Mesenchymal stem cell (in vitro differentiated cells and primary cell): ENCODE measurements at regions not wholly inside any gene's neighbourhood (a gene's known extent, or its start where the extent isn't known, plus 50 kb on each side); places are given as distances from the start of the nearest gene placed in this dataset.

ENCODE experiments used
- DNase-seq: peaks from one replicate; pipeline ENCODE4 v3.0.0-alpha.2; 2013
- H2AFZ ChIP-seq: one replicate; pipeline ENCODE4 v1.6.1; 2013; ENCODE audit warnings: low read depth, mild to moderate bottlenecking, control low read depth, inconsistent platforms, low read length, moderate library complexity
- H2AK5ac ChIP-seq: 2 replicates; pipeline ENCODE4 v1.6.1; 2013; ENCODE audit warnings: low read length, moderate library complexity, mild to moderate bottlenecking, inconsistent platforms; ENCODE audit not compliant: severe bottlenecking
- H2BK120ac ChIP-seq: one replicate; pipeline ENCODE4 v1.6.1; 2013; ENCODE audit warnings: low read depth, mild to moderate bottlenecking, inconsistent platforms, low read length, moderate library complexity
- H2BK12ac ChIP-seq, 2 experiments: one replicate each; pipeline ENCODE4 v1.6.1; 2013; ENCODE audit warnings: inconsistent platforms in 2 of 2, low read length in 2 of 2, mild to moderate bottlenecking in 2 of 2, moderate library complexity in 2 of 2, control low read depth in 1 of 2
- H2BK15ac ChIP-seq: one replicate; pipeline ENCODE4 v1.6.1; 2013; ENCODE audit warnings: mild to moderate bottlenecking, low read depth, inconsistent platforms; ENCODE audit not compliant: poor library complexity, severe bottlenecking
- H2BK5ac ChIP-seq: 2 replicates; pipeline ENCODE4 v1.6.1; 2013; ENCODE audit warnings: low read depth, mild to moderate bottlenecking, low read length, control low read depth, inconsistent platforms; ENCODE audit not compliant: poor library complexity, severe bottlenecking
- H3K14ac ChIP-seq, 2 experiments: one replicate each; pipeline ENCODE4 v1.6.1; 2013; ENCODE audit warnings: inconsistent platforms in 2 of 2, low read length in 2 of 2, control low read depth in 1 of 2, mild to moderate bottlenecking in 1 of 2, moderate library complexity in 1 of 2
- H3K18ac ChIP-seq, 2 experiments: one replicate each; pipeline ENCODE4 v1.6.1; 2013; ENCODE audit warnings: inconsistent platforms in 2 of 2, low read length in 2 of 2, control low read depth in 1 of 2, low read depth in 1 of 2, mild to moderate bottlenecking in 1 of 2
- H3K23ac ChIP-seq, 2 experiments: one replicate each; pipeline ENCODE4 v1.6.1; 2013; ENCODE audit warnings: inconsistent platforms in 2 of 2, low read length in 2 of 2, mild to moderate bottlenecking in 2 of 2, moderate library complexity in 2 of 2, control low read depth in 1 of 2
- H3K27ac ChIP-seq: 2 replicates; pipeline ENCODE4 v1.5.1; 2013; ENCODE audit warnings: mild to moderate bottlenecking, moderate library complexity, low read length, control low read depth, inconsistent platforms; ENCODE audit not compliant: poor library complexity, severe bottlenecking
- H3K27me3 ChIP-seq, 2 experiments: 2 replicates each; pipeline versions ENCODE4 v1.6.1 to v1.7.0; 2013; ENCODE audit warnings: low read length in 2 of 2, mild to moderate bottlenecking in 2 of 2, moderate library complexity in 2 of 2, control low read depth in 1 of 2, inconsistent platforms in 1 of 2; ENCODE audit not compliant: control insufficient read depth in 1 of 2, insufficient read depth in 1 of 2
- H3K36me3 ChIP-seq, 2 experiments: 2 replicates each; pipeline versions ENCODE4 v1.6.1 to v1.7.0; 2013; ENCODE audit warnings: low read length in 2 of 2, control low read depth in 1 of 2, inconsistent platforms in 1 of 2, low read depth in 1 of 2, mild to moderate bottlenecking in 1 of 2; ENCODE audit not compliant: insufficient read depth in 2 of 2, control insufficient read depth in 1 of 2
- H3K4ac ChIP-seq, 2 experiments: one replicate each; pipeline ENCODE4 v1.6.1; 2013; ENCODE audit warnings: inconsistent platforms in 2 of 2, low read length in 2 of 2, mild to moderate bottlenecking in 2 of 2, moderate library complexity in 2 of 2, control low read depth in 1 of 2, low read depth in 1 of 2
- H3K4me1 ChIP-seq: 2 replicates; pipeline ENCODE4 v1.6.1; 2013; ENCODE audit warnings: low read depth, low read length, control low read depth; ENCODE audit not compliant: control insufficient read depth, insufficient read depth
- H3K4me2 ChIP-seq: 2 replicates; pipeline ENCODE4 v1.6.1; 2013; ENCODE audit warnings: low read length, mild to moderate bottlenecking, inconsistent platforms; ENCODE audit not compliant: poor library complexity, severe bottlenecking
- H3K4me3 ChIP-seq, 2 experiments: 2 replicates each; pipeline versions ENCODE4 v1.5.1 to v1.7.0; 2013; ENCODE audit warnings: low read length in 2 of 2, mild to moderate bottlenecking in 2 of 2, control low read depth in 1 of 2, low read depth in 1 of 2; ENCODE audit not compliant: insufficient read depth in 1 of 2
- H3K79me1 ChIP-seq: replicated peaks from 2 replicates; pipeline ENCODE4 v1.6.1; 2013; ENCODE audit warnings: mild to moderate bottlenecking, control low read depth, low read length, inconsistent platforms; ENCODE audit not compliant: poor library complexity, severe bottlenecking
- H3K9ac ChIP-seq: 2 replicates; pipeline ENCODE4 v1.7.0; 2013; ENCODE audit warnings: mild to moderate bottlenecking, low read length, moderate library complexity
- H3K9me3 ChIP-seq: 2 replicates; pipeline ENCODE4 v1.7.0; 2013; ENCODE audit warnings: mild to moderate bottlenecking, low read length; ENCODE audit not compliant: control insufficient read depth
- H4K8ac ChIP-seq: one replicate; pipeline ENCODE4 v1.6.1; 2013; ENCODE audit warnings: inconsistent platforms, mild to moderate bottlenecking, low read length, moderate library complexity
- H4K91ac ChIP-seq: one replicate; pipeline ENCODE4 v1.6.1; 2013; ENCODE audit warnings: mild to moderate bottlenecking, low read length, inconsistent platforms
- WGBS: methylation state at CpG from one replicate; pipeline ENCODE4 v1.1.7; 2013; ENCODE audit warnings: mixed read lengths; 5-methylcytosine and 5-hydroxymethylcytosine counted together

- Histone ChIP-seq H3K27ac (no peak overlapping the region), H2AK5ac (no peak overlapping the region), H2AFZ (no peak overlapping the region), H2BK12ac (no peak overlapping the region), H3K4me2 (no peak overlapping the region), H3K14ac (no peak overlapping the region), H3K18ac (no peak overlapping the region), H3K9ac (no peak overlapping the region), H3K27me3 (no peaks in the 10 kb centered on the region), H3K4me1 (no peaks in the 10 kb centered on the region), H4K91ac (no peak overlapping the region), H3K4me3 (no peak overlapping the region), H3K23ac (no peak overlapping the region), H3K4ac (no peak overlapping the region), H2BK120ac (no peak overlapping the region), H3K9me3 (no peaks in the 10 kb centered on the region), H2BK5ac (no peak overlapping the region), H3K79me1 (no peaks in the 10 kb centered on the region), H2BK15ac (no peak overlapping the region), H3K36me3 (no peaks in the 10 kb centered on the region), H4K8ac (no peak overlapping the region)
- 89% methylated on average over 5 of the region's 5 CpGs for WGBS
- no peak for DNase-seq
These were observed 585.8 kb upstream of the FAM174A start for GRCh38 chr5:99949361-99949760.

- 93% methylated on average over 1 of the region's 2 CpGs for WGBS
- no peak overlapping the region for H3K18ac ChIP-seq
These were observed 586.3 kb upstream of the FAM174A start for GRCh38 chr5:99948850-99949249.

GRCh38 chr5:99945478-99946442, 589.4 kb upstream of the FAM174A start:
- no peak overlapping the region for H2AK5ac ChIP-seq
- no peak overlapping the region for H3K4ac ChIP-seq
- H2BK12ac ChIP-seq: no peak overlapping the region
- H2AFZ ChIP-seq: no peak overlapping the region
- no peak overlapping the region for H3K14ac ChIP-seq
- H3K9ac ChIP-seq: no peak overlapping the region
- no peak for DNase-seq
- H3K18ac ChIP-seq: no peak overlapping the region
- no peaks in the 10 kb centered on the region for H3K4me1 ChIP-seq
- no peak overlapping the region for H2BK5ac ChIP-seq
- no peaks in the 10 kb centered on the region for H3K27me3 ChIP-seq
- no peaks in the 10 kb centered on the region for H3K36me3 ChIP-seq
- H3K23ac ChIP-seq: no peak overlapping the region
- H3K9me3 ChIP-seq: no peaks in the 10 kb centered on the region
- H3K4me3 ChIP-seq: no peak overlapping the region
- no peaks in the 10 kb centered on the region for H3K79me1 ChIP-seq
- no peak overlapping the region for H3K27ac ChIP-seq
- H3K4me2 ChIP-seq: no peak overlapping the region
- no peak overlapping the region for H2BK120ac ChIP-seq
- no peak overlapping the region for H4K8ac ChIP-seq
- H2BK15ac ChIP-seq: no peak overlapping the region
- no peak overlapping the region for H4K91ac ChIP-seq
- 82% methylated on average over 3 of the region's 12 CpGs for WGBS

More at GRCh38 chr5:99948850-99949249, 586.3 kb upstream of the FAM174A start:
- Histone ChIP-seq H3K27me3 (no peaks in the 10 kb centered on the region), H3K4me1 (no peaks in the 10 kb centered on the region), H3K4ac (no peak overlapping the region), H3K36me3 (no peaks in the 10 kb centered on the region), H2AFZ (no peak overlapping the region), H4K8ac (no peak overlapping the region), H3K4me3 (no peak overlapping the region), H3K9ac (no peak overlapping the region), H4K91ac (no peak overlapping the region), H2BK12ac (no peak overlapping the region), H3K14ac (no peak overlapping the region), H2AK5ac (no peak overlapping the region), H3K4me2 (no peak overlapping the region), H3K9me3 (no peaks in the 10 kb centered on the region), H2BK120ac (no peak overlapping the region), H2BK5ac (no peak overlapping the region), H3K27ac (no peak overlapping the region), H3K23ac (no peak overlapping the region), H3K79me1 (no peaks in the 10 kb centered on the region), H2BK15ac (no peak overlapping the region)
- DNase-seq: no peak

GRCh38 chr5:99940540-99940939, 594.6 kb upstream of the FAM174A start:
- H3K36me3 ChIP-seq: no peaks in the 10 kb centered on the region
- no peak overlapping the region for H2BK5ac ChIP-seq
- no peak for DNase-seq
- no peak overlapping the region for H3K9ac ChIP-seq
- H3K23ac ChIP-seq: no peak overlapping the region
- H3K14ac ChIP-seq: no peak overlapping the region
- H3K18ac ChIP-seq: no peak overlapping the region
- H2BK120ac ChIP-seq: no peak overlapping the region
- H3K4me3 ChIP-seq: no peak overlapping the region
- H2AK5ac ChIP-seq: no peak overlapping the region
- H3K4ac ChIP-seq: no peak overlapping the region
- no peak overlapping the region for H4K8ac ChIP-seq
- H2BK15ac ChIP-seq: no peak overlapping the region
- H3K27ac ChIP-seq: no peak overlapping the region
- no peaks in the 10 kb centered on the region for H3K79me1 ChIP-seq
- no peak overlapping the region for H2AFZ ChIP-seq
- no peak overlapping the region for H3K4me2 ChIP-seq
- no peak overlapping the region for H4K91ac ChIP-seq
- H2BK12ac ChIP-seq: no peak overlapping the region
- no peaks in the 10 kb centered on the region for H3K27me3 ChIP-seq
- no peaks in the 10 kb centered on the region for H3K9me3 ChIP-seq
- H3K4me1 ChIP-seq: no peaks in the 10 kb centered on the region
